ENCODE measurements at regions not wholly inside any gene's neighbourhood (a gene's known extent, or its start where the extent isn't known, plus 50 kb on each side); places are given as distances from the start of the nearest gene placed in this dataset.

GRCh38 chr11:32204751-32205150 lies 113.9 kb downstream of the RCN1 start:
- DNase-seq (ENCODE audit: low read depth), result no peak

- peak; percentile 8 for DNase-seq (ENCODE audit: low read depth)
Observed at GRCh38 chr11:32210556-32210955, 119.7 kb downstream of the RCN1 start.

- DNase-seq (ENCODE audit: low read depth), result peak; percentile 50
Observed at GRCh38 chr11:32213223-32213622, 122.3 kb downstream of the RCN1 start.

- no peak for DNase-seq (ENCODE audit: low read depth)
Observed at GRCh38 chr11:32215157-32215556, 124.3 kb downstream of the RCN1 start.

GRCh38 chr11:32216749-32217148 lies 125.9 kb downstream of the RCN1 start:
- no peak for DNase-seq (ENCODE audit: low read depth)

GRCh38 chr11:32219320-32219719 lies 128.4 kb downstream of the RCN1 start:
- DNase-seq (ENCODE audit: low read depth), result no peak

GRCh38 chr11:32221476-32222032 lies 130.7 kb downstream of the RCN1 start:
- no peak for DNase-seq (ENCODE audit: low read depth)

GRCh38 chr11:32224580-32224979 lies 133.7 kb downstream of the RCN1 start:
- DNase-seq (ENCODE audit: low read depth), result no peak

- no peak for DNase-seq (ENCODE audit: low read depth)
Observed at GRCh38 chr11:32225571-32226285, 134.9 kb downstream of the RCN1 start.

GRCh38 chr11:32226480-32226879 lies 135.6 kb downstream of the RCN1 start:
- DNase-seq (ENCODE audit: low read depth), result no peak

- no peak for DNase-seq (ENCODE audit: low read depth)
Observed at GRCh38 chr11:32229576-32230240, 138.8 kb downstream of the RCN1 start.

GRCh38 chr11:32231909-32232493 lies 141.1 kb downstream of the RCN1 start:
- DNase-seq (ENCODE audit: low read depth), result peak; percentile 5

GRCh38 chr11:32232516-32232915 lies 141.6 kb downstream of the RCN1 start:
- DNase-seq (ENCODE audit: low read depth), result no peak

- DNase-seq (ENCODE audit: low read depth), result no peak
Observed at GRCh38 chr11:32233276-32233675, 142.4 kb downstream of the RCN1 start.

- DNase-seq (ENCODE audit: low read depth), result no peak
Observed at GRCh38 chr11:32233928-32234327, 143.1 kb downstream of the RCN1 start.

- DNase-seq (ENCODE audit: low read depth), result no peak
Observed at GRCh38 chr11:32244453-32244852, 153.6 kb downstream of the RCN1 start.

- DNase-seq (ENCODE audit: low read depth), result no peak
Observed at GRCh38 chr11:32253706-32254105, 162.8 kb downstream of the RCN1 start.

GRCh38 chr11:32255841-32256240 lies 165.0 kb downstream of the RCN1 start:
- no peak for DNase-seq (ENCODE audit: low read depth)

- no peak for DNase-seq (ENCODE audit: low read depth)
Observed at GRCh38 chr11:32256466-32256865, 165.6 kb downstream of the RCN1 start.

- no peak for DNase-seq (ENCODE audit: low read depth)
Observed at GRCh38 chr11:32259641-32260081, 168.8 kb downstream of the RCN1 start.

- no peak for DNase-seq (ENCODE audit: low read depth)
Observed at GRCh38 chr11:32262367-32262766, 171.5 kb downstream of the RCN1 start.

- DNase-seq (ENCODE audit: low read depth), result no peak
Observed at GRCh38 chr11:32265911-32266310, 169.4 kb downstream of the WT1 start.

GRCh38 chr11:32266601-32267000 lies 168.7 kb downstream of the WT1 start:
- no peak for DNase-seq (ENCODE audit: low read depth)
